ENCODE measurements at regions not wholly inside any gene's neighbourhood (a gene's known extent, or its start where the extent isn't known, plus 50 kb on each side); places are given as distances from the start of the nearest gene placed in this dataset.

DNA sequence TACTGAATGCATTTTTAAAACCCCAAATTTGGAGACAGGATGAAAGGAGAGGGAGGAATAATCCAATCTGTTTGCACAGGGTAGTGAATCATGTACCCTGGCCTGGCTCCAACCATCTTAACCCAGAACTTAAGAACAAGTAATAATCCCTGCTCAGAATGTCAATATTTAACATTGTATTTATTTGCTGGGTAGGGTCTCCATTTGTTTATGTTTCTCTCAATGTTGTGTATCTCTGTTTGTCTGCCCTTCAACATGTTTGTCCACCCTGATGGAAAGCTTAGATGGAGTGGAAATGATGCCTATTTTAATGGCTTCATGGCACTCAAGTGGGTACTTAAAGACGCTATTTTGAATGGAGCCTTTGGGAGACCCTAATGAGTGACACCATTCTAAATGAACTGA lies 54.4 kb upstream of the CDC42BPA start:
- no peak for DNase-seq (ENCODE audit: low spot score)

DNA sequence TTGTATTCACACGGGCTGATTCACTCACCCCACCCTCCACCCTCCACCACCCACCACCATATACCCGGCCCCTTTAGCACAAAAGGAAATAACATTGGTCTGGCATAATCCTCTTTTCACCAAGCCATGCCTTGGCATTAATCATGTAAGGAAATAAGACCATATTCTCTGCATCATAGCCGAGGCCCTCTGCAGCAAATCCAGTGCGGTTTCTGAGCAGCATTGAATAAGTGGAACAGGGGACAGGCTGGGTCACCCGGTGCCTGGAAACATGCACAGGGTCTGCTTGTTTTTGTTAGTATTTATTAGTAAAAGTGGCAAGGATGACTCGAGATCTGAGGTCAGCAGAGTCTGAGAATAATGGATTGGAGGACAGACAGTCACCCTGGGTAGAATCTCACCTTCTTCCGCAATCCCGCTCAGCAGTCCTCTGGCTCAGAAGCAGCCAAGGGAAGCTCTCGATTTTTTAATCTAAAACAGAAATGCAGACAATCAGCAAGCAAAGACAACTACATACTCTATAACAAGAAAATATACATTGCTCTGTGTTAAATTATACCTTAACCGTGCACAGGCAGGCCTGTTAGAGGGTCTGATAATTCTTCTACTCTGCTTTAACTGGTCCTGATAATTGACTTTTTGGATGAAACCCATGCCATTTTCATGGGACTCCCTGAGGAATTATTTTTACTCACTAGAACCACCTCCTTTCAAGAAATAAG lies 52.4 kb upstream of the CDC42BPA start:
- no peak for DNase-seq (ENCODE audit: low spot score)

DNA sequence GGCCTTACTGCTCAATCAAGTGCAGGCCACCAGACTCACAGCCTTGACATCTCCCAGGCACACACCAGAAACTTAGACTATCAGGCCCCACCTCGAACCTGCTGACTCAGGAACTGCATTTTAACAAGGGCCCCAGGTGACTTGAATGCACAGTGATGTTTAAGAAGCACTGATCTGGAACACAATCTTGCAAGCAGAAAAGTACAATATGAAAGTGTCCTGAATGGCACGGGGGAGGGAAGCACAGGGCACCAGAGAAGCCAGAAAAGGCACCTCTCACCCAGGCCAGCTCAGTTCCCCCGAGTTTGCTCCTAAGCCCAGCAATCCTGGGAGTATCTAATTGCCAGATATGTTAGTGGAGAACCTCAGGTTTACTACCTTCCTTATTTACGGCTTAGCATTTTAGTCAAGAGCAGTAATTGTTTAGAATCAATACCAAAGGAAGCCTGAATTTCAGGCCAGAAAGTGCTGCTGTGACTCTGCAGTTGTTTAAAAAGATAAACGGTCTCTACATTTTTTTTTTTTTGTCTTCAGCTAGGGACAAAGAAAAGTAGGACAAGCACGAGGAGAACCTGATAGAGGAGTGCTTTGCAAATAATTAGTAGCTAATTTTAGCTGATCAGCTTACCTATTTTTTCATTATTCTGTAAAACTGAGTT lies 50.9 kb upstream of the CDC42BPA start:
- DNase-seq (ENCODE audit: low spot score): no peak

All from hematopoietic multipotent progenitor cell treated with erythropoietin and hydrocortisone succinate and interleukin-3 and kit ligand, for 17 days (in vitro differentiated cells).